ENCODE measurements at regions not wholly inside any gene's neighbourhood (a gene's known extent, or its start where the extent isn't known, plus 50 kb on each side); places are given as distances from the start of the nearest gene placed in this dataset.

GRCh38 chr9:94159069-94159939 is 75.0 kb downstream of the PTPDC1 start:
- TF ChIP-seq, protein P1, sequence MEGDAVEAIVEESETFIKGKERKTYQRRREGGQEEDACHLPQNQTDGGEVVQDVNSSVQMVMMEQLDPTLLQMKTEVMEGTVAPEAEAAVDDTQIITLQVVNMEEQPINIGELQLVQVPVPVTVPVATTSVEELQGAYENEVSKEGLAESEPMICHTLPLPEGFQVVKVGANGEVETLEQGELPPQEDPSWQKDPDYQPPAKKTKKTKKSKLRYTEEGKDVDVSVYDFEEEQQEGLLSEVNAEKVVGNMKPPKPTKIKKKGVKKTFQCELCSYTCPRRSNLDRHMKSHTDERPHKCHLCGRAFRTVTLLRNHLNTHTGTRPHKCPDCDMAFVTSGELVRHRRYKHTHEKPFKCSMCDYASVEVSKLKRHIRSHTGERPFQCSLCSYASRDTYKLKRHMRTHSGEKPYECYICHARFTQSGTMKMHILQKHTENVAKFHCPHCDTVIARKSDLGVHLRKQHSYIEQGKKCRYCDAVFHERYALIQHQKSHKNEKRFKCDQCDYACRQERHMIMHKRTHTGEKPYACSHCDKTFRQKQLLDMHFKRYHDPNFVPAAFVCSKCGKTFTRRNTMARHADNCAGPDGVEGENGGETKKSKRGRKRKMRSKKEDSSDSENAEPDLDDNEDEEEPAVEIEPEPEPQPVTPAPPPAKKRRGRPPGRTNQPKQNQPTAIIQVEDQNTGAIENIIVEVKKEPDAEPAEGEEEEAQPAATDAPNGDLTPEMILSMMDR (IDR thresholded peaks at IDR 0.05; ENCODE audit: insufficient read depth, low read depth, low read length) = no peak

GRCh38 chr9:94160594-94161501 is 76.6 kb downstream of the PTPDC1 start:
- TF ChIP-seq, protein P1 (IDR thresholded peaks at IDR 0.05; ENCODE audit: insufficient read depth, low read depth, low read length) = no peak
- no peak overlapping the region for H3K4me3 ChIP-seq (ENCODE audit: low read depth, low read length)
- DNase-seq (ENCODE audit: low read depth) = no peak

More at GRCh38 chr9:94159069-94159939, 75.0 kb downstream of the PTPDC1 start:
- H3K4me3 ChIP-seq (ENCODE audit: low read depth, low read length) = no peak overlapping the region
- DNase-seq (ENCODE audit: low read depth) = peak; percentile 68

GRCh38 chr9:94161673-94162072 is 77.4 kb downstream of the PTPDC1 start:
- DNase-seq (ENCODE audit: low read depth) = no peak
- no peak overlapping the region for H3K4me3 ChIP-seq (ENCODE audit: low read depth, low read length)
- TF ChIP-seq, protein P1 (IDR thresholded peaks at IDR 0.05; ENCODE audit: insufficient read depth, low read depth, low read length) = no peak

GRCh38 chr9:94164806-94165549 is 80.7 kb downstream of the PTPDC1 start:
- H3K4me3 ChIP-seq (ENCODE audit: low read depth, low read length) = no peak overlapping the region
- no peak for DNase-seq (ENCODE audit: low read depth)
- TF ChIP-seq, protein P1 (IDR thresholded peaks at IDR 0.05; ENCODE audit: insufficient read depth, low read depth, low read length) = no peak

GRCh38 chr9:94165592-94166235 is 81.5 kb downstream of the PTPDC1 start:
- TF ChIP-seq, protein P1 (IDR thresholded peaks at IDR 0.05; ENCODE audit: insufficient read depth, low read depth, low read length) = no peak
- peak; percentile 99 for DNase-seq (ENCODE audit: low read depth)
- H3K4me3 ChIP-seq (ENCODE audit: low read depth, low read length) = peak overlapping the region; percentile 41

Data from fibroblast of villous mesenchyme (primary cell).